ENCODE measurements at regions not wholly inside any gene's neighbourhood (a gene's known extent, or its start where the extent isn't known, plus 50 kb on each side); places are given as distances from the start of the nearest gene placed in this dataset.
"Not testable (repeated sequence)": the region's sequence is repeated elsewhere in the genome, so short reads cannot be mapped to it uniquely, and the experiment has no call there.

DNA sequence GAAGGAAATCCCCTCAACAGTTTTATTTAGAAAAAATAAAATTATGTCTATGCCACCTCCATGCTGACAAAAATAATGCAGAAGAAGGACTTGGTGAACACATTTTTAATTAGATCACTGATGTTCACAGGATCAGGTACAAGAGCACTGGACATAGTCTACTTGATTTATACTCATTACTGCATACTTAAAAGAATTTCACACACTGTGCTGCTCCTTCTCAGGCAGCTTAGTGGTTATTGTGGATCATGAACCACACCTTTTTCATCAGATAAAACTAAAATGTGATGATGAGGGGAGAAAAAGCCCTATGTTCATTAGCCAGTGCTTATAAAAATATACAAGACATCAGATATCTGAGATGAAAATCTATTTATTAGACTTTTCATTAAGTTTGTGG lies 103.3 kb upstream of the DPH5 start:
- peaks cover 7% of the 10 kb centered on the region for H3K9me3 Mint-ChIP-seq
- no peak overlapping the region for H3K4me3 Mint-ChIP-seq
- H3K36me3 Mint-ChIP-seq, result peaks cover 17% of the 10 kb centered on the region
- H3K27ac Mint-ChIP-seq, result peak overlapping the region; percentile 84
- CTCF ChIA-PET, result interaction anchor here (0.7 to 2.0 kb wide), 3 partner anchors 110 to 160 kb away, joined by 3 to 14 read pairs (median 6); no protein-coding TSS in a partner anchor
- no peaks in the 10 kb centered on the region for H3K27me3 Mint-ChIP-seq
- peaks cover 79% of the 10 kb centered on the region for H3K4me1 Mint-ChIP-seq
- no peak for DNase-seq

DNA sequence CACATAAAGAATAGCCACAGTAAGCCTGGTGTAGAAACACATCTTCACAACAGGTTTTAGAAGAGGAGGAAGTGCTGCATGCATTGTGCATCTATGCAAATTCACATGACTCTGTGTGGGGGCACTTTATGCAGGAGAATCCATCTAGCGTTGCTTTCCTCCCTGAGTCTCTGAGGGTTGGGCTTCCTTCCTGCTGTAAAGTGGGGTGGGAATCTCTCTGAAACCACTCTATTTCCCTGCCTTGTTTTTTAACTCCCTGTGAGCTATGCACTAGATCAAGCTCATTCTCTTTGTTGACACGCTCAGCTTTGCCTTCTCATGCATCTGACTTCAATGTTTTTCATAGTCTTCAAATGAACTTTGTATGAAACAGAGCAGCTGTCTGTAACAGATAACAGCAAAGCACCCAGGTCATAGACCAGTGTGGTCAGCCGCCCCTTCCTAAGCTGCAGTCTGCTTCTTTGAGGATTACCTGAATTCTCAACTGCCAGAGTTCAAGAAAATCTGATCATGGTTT lies 102.7 kb upstream of the DPH5 start:
- CTCF ChIA-PET, result interaction anchor here (0.7 to 1.2 kb wide), 2 partner anchors 110 to 160 kb away, joined by 3 to 6 read pairs; no protein-coding TSS in a partner anchor
- Mint-ChIP-seq H3K27me3 (no peaks in the 10 kb centered on the region), H3K4me1 (peaks cover 81% of the 10 kb centered on the region), H3K4me3 (peak overlapping the region; percentile 50), H3K36me3 (peaks cover 18% of the 10 kb centered on the region), H3K9me3 (peaks cover 9% of the 10 kb centered on the region), H3K27ac (peak overlapping the region; percentile 84)
- peak; percentile 51 for DNase-seq

DNA sequence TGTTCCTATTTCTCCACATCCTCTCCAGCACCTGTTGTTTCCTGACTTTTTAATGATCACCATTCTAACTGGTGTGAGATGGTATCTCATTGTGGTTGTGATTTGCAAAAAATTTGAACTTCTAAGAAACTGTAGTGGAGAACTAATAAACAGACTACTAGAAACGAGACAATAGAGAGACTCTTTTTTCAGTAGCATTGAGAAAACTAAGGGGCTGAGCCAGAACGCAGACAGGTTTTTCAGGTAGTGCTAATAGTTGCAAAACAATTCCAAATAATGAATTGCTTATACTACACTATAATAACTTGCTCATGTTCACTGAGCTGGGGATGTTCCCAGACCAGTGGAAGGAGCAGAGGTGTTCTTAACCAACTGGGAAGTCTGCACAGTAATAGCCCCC lies 98.8 kb upstream of the DPH5 start:
- H3K4me3 Mint-ChIP-seq, result no peak overlapping the region
- CTCF ChIA-PET, result no interaction called here
- no peak for DNase-seq
- H3K9me3 Mint-ChIP-seq, result peaks cover 10% of the 10 kb centered on the region
- peaks cover 21% of the 10 kb centered on the region for H3K36me3 Mint-ChIP-seq
- H3K4me1 Mint-ChIP-seq, result peaks cover 85% of the 10 kb centered on the region
- H3K27ac Mint-ChIP-seq, result peak overlapping the region; percentile 43
- H3K27me3 Mint-ChIP-seq, result no peaks in the 10 kb centered on the region

DNA sequence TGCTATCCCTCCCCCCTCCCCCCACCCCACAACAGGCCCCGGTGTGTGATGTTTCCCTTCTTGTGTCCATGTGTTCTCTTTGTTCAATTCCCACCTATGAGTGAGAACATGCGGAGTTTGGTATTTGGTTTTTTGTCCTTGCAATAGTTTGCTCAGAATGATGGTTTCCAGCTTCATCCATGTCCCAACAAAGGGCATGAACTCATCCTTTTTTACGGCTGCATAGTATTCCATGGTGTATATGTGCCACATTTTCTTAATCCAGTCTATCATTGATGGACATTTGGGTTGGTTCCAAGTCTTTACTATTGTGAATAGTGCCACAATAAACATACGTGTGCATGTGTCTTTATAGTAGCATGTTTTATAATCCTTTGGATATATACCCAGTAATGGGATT lies 98.3 kb upstream of the DPH5 start:
- H3K36me3 Mint-ChIP-seq, result peaks cover 24% of the 10 kb centered on the region
- CTCF ChIA-PET, H3K4me3 Mint-ChIP-seq, H3K27me3 Mint-ChIP-seq, DNase-seq: not testable (repeated sequence)
- H3K9me3 Mint-ChIP-seq, result peaks cover 12% of the 10 kb centered on the region
- H3K27ac Mint-ChIP-seq, result peak overlapping the region; percentile 11
- H3K4me1 Mint-ChIP-seq, result peaks cover 84% of the 10 kb centered on the region

DNA sequence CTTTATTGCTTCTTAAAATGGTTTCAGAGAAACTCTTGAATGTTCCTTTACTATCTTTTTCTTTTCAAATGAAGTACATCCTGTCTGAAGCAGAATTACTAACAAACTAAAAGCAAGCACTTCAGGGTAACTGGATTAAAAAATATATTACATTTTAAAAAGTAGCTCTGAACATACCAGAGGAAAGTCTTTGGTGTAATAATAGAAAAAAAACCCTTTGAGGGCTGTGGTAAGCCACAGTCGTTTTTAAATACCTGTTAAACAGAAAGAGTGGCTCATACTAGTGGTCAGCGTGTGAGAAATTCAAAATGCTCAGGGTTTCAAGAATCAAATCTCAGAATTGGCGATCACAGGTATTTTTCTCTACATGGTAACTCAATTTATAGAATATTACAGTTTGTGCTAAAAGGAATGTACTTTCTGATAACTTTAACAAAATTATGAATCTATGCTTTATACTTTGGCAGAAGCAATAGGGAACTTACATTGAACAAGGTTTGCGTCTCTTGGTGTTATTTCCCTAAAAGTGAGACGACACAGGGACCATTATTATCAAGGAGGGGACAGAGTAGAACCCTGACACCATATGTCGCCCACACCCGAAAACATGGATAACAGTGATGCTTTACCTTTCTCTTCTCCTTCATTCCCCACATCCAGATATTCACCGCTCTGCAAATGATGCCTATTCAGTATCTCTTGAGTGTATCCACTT lies 97.0 kb upstream of the DPH5 start:
- peak overlapping the region; percentile 49 for H3K4me3 Mint-ChIP-seq
- H3K36me3 Mint-ChIP-seq, result peaks cover 32% of the 10 kb centered on the region
- H3K9me3 Mint-ChIP-seq, result peaks cover 15% of the 10 kb centered on the region
- peaks cover 76% of the 10 kb centered on the region for H3K4me1 Mint-ChIP-seq
- H3K27me3 Mint-ChIP-seq, result no peaks in the 10 kb centered on the region
- CTCF ChIA-PET, result interaction anchor here (0.6 to 2.1 kb wide), 3 partner anchors 10 to 116 kb away, joined by 3 to 5 read pairs (median 3); no protein-coding TSS in a partner anchor
- peak overlapping the region; percentile 93 for H3K27ac Mint-ChIP-seq
- DNase-seq, result peak; percentile 24

DNA sequence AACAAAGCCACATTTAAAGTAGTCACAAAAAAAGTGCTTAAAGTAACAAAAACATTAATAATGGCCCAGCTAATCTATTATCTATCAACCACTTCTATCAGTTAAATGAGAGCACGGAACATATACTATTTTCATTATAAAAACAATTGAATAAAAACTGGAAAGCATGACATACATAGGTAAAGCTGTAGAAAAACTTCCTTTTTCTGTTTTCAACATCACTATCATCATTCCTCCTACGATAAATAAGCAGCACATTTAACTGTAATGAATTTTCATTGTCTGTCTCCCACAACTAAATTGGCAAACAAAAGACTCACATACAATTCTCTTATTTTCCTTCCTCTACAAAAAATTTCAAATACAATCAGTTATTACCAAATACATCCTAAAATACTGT lies 96.4 kb upstream of the DPH5 start:
- CTCF ChIA-PET, result interaction anchor here (1.0 to 2.1 kb wide), 3 partner anchors 9 to 15 kb away, joined by 3 to 5 read pairs (median 4); no protein-coding TSS in a partner anchor
- peaks cover 15% of the 10 kb centered on the region for H3K9me3 Mint-ChIP-seq
- H3K27ac Mint-ChIP-seq, result peak overlapping the region; percentile 93
- no peak for DNase-seq
- peak overlapping the region; percentile 49 for H3K4me3 Mint-ChIP-seq
- H3K36me3 Mint-ChIP-seq, result peaks cover 32% of the 10 kb centered on the region
- no peaks in the 10 kb centered on the region for H3K27me3 Mint-ChIP-seq
- H3K4me1 Mint-ChIP-seq, result peaks cover 74% of the 10 kb centered on the region

DNA sequence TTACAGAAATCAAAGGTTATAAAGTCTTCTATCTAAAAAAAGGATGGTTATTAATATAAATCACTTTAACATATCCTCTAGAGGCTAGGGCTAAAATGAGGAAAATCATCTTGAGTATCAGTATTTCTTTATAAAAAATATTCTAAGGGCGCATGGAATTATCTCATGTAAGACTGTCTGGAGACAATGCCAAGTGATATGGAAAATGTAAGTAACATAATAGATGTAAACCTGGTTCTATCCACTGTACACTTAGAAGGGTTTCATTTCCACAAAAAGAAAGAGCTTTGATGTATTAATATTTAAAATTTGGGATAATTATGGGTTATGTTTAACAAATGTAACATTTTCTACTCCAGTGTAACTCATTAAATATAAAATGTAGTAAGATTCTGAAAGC lies 95.9 kb upstream of the DPH5 start:
- peaks cover 32% of the 10 kb centered on the region for H3K36me3 Mint-ChIP-seq
- peaks cover 74% of the 10 kb centered on the region for H3K4me1 Mint-ChIP-seq
- peak overlapping the region; percentile 49 for H3K4me3 Mint-ChIP-seq
- no peaks in the 10 kb centered on the region for H3K27me3 Mint-ChIP-seq
- peak overlapping the region; percentile 93 for H3K27ac Mint-ChIP-seq
- CTCF ChIA-PET, result interaction anchor here (1.0 to 2.1 kb wide), 3 partner anchors 9 to 15 kb away, joined by 3 to 5 read pairs (median 4); no protein-coding TSS in a partner anchor
- H3K9me3 Mint-ChIP-seq, result peaks cover 15% of the 10 kb centered on the region
- no peak for DNase-seq

DNA sequence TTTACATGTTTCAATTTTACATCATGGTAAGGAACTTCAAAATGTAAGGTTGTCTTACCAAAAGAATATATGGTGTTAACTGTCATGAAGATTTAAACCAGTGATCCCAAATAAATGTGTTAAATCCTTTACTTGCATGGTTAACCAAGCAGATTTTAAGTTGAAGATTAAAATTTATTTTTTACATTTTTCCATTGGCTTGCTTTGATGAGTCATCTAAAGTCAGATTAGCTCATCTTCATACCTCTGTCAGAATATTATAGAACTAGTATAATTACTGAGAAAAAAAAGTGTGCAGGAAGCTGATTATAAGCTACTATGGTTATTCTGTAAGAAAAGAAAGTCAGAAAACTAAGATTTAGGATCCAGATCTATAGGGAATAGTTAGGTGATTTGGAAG lies 95.3 kb upstream of the DPH5 start:
- Mint-ChIP-seq H3K27me3 (no peaks in the 10 kb centered on the region), H3K9me3 (peaks cover 17% of the 10 kb centered on the region), H3K36me3 (peaks cover 36% of the 10 kb centered on the region), H3K27ac (peak overlapping the region; percentile 93), H3K4me1 (peaks cover 78% of the 10 kb centered on the region), H3K4me3 (no peak overlapping the region)
- CTCF ChIA-PET, result interaction anchor here (1.1 to 2.1 kb wide), 2 partner anchors 8 to 16 kb away, joined by 4 to 5 read pairs; no protein-coding TSS in a partner anchor
- no peak for DNase-seq

DNA sequence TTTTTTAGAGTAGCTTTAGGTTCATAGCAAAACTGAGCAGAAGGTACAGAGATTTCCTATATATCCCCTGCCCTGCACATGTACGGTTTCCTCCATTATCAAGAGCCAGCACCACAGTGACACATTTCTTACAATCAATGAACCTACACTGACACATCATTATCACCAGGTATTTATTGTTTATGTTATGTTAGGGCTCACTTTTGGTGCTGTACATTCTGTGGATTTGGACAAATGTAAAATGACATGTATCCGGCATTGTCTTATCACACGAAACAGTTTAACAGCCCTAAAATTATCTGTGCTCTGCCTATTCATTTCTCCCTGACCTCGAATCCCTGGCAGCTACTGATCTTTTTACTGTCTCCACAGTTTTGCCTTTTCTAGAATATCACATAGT lies 93.7 kb upstream of the DPH5 start:
- H3K9me3 Mint-ChIP-seq, result peaks cover 15% of the 10 kb centered on the region
- no peaks in the 10 kb centered on the region for H3K27me3 Mint-ChIP-seq
- no peak for DNase-seq
- H3K36me3 Mint-ChIP-seq, result peaks cover 33% of the 10 kb centered on the region
- H3K4me3 Mint-ChIP-seq, result no peak overlapping the region
- CTCF ChIA-PET, result no interaction called here
- H3K4me1 Mint-ChIP-seq, result peaks cover 73% of the 10 kb centered on the region
- H3K27ac Mint-ChIP-seq, result no peak overlapping the region

DNA sequence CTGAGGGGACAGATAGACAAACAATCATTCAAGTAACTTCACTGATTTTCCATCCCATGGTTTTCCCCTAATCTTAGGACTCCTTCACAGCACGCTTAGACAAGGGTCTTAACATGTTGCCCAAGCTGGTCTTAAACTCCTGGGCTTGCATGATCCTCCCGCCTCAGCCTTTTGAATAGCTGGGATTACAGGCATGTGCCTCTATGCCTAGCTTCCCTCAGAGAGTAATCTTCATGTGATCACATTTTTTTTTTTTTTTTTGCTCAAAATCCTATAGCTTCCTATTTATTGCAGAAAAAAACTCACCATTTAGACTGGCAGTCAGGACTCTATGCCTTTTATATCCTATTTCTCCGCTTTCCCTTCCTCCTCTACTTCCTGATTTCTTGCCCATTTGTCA lies 90.4 kb upstream of the DPH5 start:
- Mint-ChIP-seq H3K27me3 (no peaks in the 10 kb centered on the region), H3K9me3 (peaks cover 19% of the 10 kb centered on the region), H3K36me3 (peaks cover 47% of the 10 kb centered on the region), H3K4me1 (peaks cover 73% of the 10 kb centered on the region), H3K27ac (no peak overlapping the region), H3K4me3 (no peak overlapping the region)
- no peak for DNase-seq
- CTCF ChIA-PET, result interaction anchor here (0.6 kb wide), 2 partner anchors 45 to 144 kb away, joined by 3 read pairs; no protein-coding TSS in a partner anchor

DNA sequence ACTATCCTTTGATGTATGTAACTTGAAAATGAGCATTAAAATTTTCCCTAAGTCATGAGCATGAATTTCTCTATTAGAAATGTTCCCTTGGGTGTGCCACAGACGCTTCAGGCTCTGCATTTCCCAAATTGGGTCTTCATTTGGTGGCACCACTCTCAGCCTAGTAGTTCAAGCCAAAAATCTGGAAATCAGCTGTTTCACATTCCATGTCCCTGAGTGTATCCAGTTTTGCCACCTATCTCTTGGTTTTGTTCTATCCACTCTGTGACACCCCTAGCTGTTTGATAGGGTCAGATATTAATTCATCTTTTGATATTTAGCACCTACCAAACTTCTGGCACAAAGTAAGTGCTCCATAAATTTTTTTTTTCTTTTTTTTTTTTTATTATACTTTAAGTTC lies 89.5 kb upstream of the DPH5 start:
- Mint-ChIP-seq H3K36me3 (peaks cover 52% of the 10 kb centered on the region), H3K27me3 (no peaks in the 10 kb centered on the region), H3K9me3 (peaks cover 26% of the 10 kb centered on the region), H3K4me3 (no peak overlapping the region), H3K27ac (no peak overlapping the region), H3K4me1 (peaks cover 73% of the 10 kb centered on the region)
- CTCF ChIA-PET, result no interaction called here
- DNase-seq, result no peak

DNA sequence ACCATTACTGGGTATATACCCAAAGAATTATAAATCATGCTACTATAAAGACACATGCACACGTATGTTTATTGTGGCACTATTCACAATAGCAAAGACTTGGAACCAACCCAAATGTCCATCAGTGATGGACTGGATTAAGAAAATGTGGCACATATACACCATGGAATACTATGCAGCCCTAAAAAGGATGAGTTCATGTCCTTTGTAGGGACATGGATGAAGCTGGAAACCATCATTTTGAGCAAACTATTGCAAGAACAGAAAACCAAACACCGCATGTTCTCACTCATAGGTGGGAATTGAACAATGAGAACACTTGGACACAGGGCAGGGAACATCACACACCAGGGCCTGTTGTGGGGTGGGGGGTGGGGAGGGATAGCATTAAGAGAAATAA lies 88.5 kb upstream of the DPH5 start:
- peaks cover 72% of the 10 kb centered on the region for H3K4me1 Mint-ChIP-seq
- DNase-seq, H3K4me3 Mint-ChIP-seq, CTCF ChIA-PET, H3K27me3 Mint-ChIP-seq: not testable (repeated sequence)
- H3K27ac Mint-ChIP-seq, result peak overlapping the region; percentile 98
- peaks cover 27% of the 10 kb centered on the region for H3K9me3 Mint-ChIP-seq
- peaks cover 55% of the 10 kb centered on the region for H3K36me3 Mint-ChIP-seq

DNA sequence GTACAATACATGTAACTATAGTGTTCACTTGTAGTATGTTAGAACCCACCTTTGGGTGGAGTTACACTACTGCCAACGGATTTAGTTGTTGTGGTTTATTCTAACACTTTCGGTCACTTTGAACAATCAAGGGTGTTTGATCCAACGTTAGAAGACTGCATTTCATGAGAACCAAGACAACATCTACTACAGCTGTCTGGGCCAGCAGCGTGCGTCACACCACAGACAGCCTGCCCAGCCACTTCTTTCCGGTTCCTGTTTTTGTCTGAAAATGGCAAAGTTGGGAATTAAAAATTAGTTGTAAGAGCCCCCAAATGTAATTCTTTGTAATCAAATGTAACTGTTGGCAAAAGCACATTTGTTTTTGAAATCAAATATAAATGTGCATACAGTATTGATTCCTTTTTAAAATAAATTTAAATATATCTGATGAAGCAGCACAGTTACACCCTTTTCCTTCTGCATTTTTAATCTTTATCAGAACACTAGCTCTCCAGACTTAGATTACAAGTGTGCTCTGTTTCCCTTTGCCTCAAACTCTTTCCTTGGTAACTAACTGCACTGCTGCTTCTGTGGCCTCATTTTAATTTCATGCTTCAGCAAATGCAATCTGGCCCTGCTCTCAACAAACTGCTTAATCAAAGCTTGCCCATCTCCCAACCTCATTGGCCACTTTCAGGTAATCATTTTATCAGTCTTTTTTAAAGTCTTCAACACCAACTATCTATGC lies 86.6 kb upstream of the DPH5 start:
- peaks cover 56% of the 10 kb centered on the region for H3K36me3 Mint-ChIP-seq

DNA sequence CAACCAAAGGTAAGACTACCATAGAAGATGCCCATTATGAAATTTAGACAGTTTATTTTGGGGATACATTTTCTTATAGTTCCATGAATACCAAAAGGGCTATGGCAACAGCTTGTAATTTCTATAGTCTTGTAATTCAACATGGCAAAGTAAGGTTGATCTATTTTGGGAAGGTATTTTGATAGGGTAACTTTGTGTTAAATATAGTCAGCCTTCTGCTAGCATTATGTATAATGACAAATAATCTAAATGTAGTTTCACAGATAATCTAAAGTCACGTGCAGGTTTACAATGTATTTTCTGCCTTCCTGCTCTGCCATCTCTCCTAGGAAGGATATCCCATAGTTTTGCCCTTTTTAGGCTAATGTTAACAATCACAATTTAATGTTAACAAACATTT lies 85.9 kb upstream of the DPH5 start:
- Mint-ChIP-seq H3K36me3 (peaks cover 57% of the 10 kb centered on the region), H3K27ac (peak overlapping the region; percentile 98), H3K9me3 (peaks cover 28% of the 10 kb centered on the region), H3K27me3 (no peaks in the 10 kb centered on the region), H3K4me3 (peak overlapping the region; percentile 43), H3K4me1 (peaks cover 88% of the 10 kb centered on the region)
- CTCF ChIA-PET, result interaction anchor here (1.1 to 1.7 kb wide), 4 partner anchors 26 to 177 kb away, joined by 3 to 7 read pairs (median 4); no protein-coding TSS in a partner anchor
- DNase-seq, result no peak

More for the DNA sequence above, 86.6 kb upstream of the DPH5 start:
- H3K27ac Mint-ChIP-seq, result peak overlapping the region; percentile 98
- peaks cover 83% of the 10 kb centered on the region for H3K4me1 Mint-ChIP-seq
- H3K4me3 Mint-ChIP-seq, result peak overlapping the region; percentile 43
- H3K27me3 Mint-ChIP-seq, result no peaks in the 10 kb centered on the region
- DNase-seq, result peak; percentile 86
- CTCF ChIA-PET, result interaction anchor here (0.7 to 1.7 kb wide), 10 partner anchors 9 to 197 kb away, joined by 3 to 7 read pairs (median 4); no protein-coding TSS in a partner anchor
- peaks cover 28% of the 10 kb centered on the region for H3K9me3 Mint-ChIP-seq
